GM04503 (cell line): ENCODE measurements at regions not wholly inside any gene's neighbourhood (a gene's known extent, or its start where the extent isn't known, plus 50 kb on each side); places are given as distances from the start of the nearest gene placed in this dataset.

Experiments used
- DNase-seq: peaks from one replicate; pipeline ENCODE4 v3.0.0-alpha.2; 2012; ENCODE audit warnings: low read depth

DNA sequence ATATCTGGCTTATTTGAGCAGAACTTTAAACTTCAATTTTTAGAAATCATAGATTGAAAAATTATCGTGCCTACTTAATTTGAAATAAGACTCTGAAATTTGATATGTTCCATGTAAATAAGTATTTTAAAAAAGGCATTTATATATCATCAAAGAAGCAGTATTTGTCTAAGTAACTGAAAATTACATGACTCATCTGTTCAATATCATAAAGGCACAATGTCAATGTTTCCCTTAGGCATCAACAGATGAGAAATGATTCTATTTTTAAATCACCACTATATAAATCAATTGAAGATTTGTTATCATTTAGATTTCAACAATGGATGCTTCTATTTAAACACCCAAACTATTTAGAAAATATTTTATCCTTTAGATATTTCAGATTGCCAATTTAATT is 142.9 kb upstream of the POU5F2 start:
- DNase-seq, result no peak

DNA sequence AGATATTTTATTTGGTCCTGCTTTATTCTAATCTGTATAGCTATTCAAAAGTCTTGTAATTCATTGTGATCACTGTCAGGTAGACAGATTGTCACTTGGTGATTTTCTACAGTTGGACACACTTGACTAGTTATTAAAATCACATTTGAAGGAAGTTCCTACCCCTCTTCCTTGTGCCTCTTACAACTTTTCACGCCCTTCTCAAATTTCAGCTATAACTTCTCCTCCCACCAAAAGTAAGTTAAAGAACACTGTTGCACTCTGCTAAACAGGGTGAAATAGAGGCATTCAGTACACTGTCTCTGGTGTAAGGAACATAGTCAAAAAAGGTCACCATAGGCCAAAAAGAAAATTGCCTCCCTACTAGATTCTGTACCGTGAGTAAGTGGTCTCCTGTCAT is 142.1 kb upstream of the POU5F2 start:
- no peak for DNase-seq

DNA sequence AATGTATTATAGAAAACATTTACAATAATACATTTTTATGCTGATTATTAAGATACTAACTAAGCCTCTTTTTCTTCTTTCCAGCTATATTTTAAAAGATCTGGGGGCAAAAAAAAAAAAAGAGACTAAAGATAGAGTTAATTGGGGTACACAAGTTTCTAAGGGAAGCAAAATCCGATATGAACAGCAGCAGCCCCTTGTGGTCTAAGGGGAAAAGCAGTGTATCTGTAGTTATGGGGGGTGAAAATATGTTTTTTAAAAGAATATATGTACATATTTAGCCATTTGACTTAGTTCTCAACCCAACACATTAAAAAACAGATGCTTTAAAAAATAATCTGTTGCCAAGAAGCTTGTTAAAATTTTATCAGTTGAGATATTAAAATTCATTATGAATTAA is 134.3 kb upstream of the POU5F2 start:
- DNase-seq, result no peak

DNA sequence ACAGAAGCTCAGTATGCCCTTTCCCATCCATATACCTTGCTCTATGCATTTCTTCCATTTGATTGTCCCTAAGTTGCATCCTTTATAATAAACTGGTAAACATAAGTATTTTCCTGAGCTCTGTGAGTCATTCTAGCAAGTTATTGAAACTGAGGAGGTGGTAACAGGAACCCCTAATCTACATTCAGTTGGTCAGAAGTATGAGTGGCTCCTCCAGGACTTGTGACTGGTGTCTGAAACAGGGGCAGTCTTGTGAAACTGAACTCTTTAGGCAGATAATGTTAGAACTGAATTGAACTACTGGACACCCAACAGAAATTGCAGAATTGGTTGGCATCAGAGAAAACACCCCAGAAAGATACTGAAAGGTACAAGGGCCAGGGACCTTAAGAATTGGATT is 133.1 kb upstream of the POU5F2 start:
- DNase-seq, result no peak

DNA sequence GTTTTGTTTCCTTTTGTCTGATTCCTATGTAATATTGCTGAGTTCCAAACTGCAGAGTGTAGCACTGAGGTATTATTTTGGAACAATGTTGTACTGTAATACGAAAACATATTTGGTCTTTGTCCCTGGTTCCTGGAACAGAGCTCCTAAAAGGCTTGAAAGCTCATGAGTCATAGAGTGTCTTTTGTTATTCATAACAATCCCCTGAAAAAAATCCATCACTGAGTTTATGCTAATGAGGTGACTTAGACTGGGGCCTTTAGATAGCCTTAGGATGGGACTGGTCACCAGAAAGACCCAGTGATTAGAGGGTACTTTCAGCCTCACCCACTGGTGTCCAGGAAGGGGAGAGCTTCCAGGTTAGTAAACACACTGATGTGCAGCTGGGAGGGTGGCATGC is 132.7 kb upstream of the POU5F2 start:
- DNase-seq, result no peak

DNA sequence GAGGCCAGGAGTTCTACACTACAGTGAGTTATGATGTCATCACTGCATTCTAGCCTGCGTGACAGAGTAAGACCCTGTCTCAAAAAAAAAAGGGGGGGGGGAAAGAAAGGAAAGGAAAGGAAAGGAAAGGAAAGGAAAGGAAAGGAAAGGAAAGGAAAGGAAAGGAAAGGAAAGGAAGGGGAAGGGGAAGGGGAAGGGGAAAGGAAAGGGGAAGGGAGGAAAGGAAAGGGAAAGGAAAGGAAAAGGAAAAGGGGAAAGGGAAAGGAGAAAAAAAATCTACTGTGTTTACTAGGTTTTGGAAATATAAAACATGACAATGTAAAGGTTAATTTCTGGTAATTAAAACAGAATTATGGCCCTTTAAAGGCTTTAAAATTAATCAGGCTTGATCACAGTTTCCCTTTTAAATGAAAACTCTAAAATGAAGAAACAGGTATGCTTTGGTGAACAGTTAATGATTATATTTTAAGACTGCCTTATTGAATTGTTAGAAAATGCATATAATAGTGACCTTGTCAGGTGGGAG is 131.9 kb upstream of the POU5F2 start:
- no peak for DNase-seq

DNA sequence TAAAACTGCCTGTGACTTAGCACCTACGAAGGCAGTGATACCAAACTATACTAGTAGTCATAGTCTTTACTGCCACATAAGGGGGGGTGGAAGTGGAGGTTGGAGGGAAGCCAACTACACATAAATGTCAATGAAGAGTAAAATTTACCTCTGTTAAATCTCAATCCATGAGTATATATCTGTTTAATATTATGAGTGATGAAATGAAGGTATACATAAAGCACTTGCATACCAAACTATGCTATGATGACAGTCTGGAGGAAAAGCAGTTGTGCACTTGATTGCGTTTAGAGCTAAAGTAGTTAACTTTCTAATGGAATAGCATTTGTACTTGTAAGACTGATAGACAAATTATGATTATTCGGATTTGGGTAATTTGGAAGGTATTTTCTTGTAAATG is 129.2 kb upstream of the POU5F2 start:
- no peak for DNase-seq

DNA sequence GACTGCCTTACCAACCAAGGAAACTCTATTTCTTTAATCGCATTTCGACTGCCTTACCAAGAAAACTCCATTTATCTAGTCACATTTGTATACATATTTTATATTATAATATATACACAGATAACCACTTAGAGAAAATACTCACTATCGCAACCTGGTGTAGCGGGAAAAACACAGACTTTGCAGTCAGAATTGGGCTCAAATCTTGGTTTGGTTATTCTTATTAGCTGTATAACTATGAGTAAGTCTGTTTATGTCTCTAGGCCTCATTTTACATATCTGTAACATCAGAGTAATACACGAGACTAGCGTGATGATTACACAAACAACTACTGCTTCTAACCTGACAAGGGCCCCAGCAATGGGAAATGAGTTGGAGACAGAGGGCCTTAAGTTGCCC is 127.5 kb upstream of the POU5F2 start:
- no peak for DNase-seq

DNA sequence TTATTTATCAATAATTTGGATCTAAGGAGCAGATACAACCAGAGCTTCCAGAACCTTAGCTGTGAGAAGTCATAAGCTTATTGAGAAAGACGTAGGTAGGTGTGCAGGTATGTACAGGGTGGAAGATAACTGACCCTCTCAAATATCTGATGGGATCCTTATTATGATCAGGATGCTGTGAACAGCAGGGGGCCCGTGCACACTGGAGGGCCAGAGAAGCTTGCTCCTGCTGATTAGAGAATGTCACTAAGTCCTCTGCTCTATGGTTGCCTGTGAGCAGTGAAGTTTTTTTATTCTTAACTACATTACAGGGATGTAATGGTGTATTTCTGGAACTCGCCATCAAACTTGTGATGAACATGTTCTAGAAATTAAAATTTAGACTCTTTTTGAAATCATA is 108.9 kb upstream of the POU5F2 start:
- DNase-seq, result no peak

DNA sequence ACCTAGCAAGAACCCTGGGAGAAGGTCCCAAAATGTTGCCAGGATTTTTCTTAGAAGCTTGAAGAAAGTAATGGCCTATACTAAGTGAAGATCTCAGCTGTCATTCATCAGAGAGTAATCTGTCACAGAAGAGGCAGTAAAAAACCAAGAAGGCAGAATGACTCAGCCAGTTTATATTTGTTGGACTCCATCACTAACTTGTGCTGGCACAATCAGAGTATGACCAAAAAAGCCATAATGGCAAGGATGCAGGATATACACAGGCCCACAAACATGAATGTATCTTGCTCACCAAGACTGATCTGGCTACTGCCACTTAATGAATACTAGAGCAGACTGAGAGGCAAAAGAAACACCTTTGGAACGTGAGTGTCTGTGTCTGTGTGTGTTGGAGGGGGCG is 104.0 kb upstream of the POU5F2 start:
- DNase-seq, result no peak

DNA sequence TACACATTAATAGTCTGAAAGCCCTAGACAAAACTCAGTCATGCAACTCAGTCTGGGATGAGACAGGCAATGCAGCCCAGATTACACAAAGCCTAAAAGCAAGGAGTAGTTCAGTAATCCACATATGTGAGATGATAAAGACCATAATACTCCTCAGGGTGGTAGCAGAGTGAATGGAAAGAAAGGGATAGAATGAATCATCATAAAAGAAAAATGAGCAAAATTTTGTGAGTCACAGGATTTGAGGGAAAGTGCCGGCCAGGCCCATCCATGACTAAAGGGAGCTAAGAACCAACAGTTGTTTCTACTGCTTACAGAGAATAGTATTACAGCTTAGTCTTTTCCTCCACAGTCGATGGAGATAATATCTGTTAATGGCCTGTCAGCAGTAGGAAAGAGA is 90.0 kb upstream of the POU5F2 start:
- DNase-seq, result peak; percentile 77

DNA sequence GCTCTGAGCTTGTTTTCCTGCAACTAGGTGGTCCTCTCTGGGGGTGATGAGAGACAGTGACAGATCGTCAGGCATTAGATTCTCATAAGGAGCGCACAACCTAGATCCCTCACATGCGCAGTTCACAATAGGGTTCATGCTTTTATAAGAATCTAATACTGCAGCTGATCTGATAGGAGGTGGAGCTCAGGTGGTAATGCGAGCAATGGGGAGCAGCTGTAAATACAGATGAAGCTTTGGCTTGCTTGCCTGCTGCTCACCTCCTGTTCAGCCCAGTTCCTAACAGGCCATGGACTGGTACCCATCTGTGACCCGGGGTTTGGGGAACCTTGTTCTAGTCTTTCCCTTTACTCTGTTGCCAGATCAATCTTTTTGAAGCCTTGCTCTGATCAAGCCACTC is 89.5 kb upstream of the POU5F2 start:
- no peak for DNase-seq

DNA sequence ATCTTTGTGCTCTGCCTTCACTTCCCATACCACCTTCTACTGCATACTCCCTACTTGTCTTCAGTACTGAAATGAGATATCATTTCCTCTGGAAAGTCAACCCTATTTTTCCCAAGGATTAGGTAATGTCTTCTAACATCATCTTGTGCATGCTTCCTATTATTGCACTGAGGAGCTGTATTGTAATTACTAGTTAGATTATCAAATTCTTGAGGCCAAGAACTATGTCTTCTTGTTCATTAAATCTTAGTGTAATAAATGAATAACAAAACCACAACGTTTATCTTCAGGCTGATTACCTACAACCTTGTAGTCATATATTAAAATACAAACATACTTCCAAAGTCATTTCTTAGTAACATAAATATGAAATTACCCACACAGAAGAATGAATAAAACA is 87.9 kb upstream of the POU5F2 start:
- no peak for DNase-seq

DNA sequence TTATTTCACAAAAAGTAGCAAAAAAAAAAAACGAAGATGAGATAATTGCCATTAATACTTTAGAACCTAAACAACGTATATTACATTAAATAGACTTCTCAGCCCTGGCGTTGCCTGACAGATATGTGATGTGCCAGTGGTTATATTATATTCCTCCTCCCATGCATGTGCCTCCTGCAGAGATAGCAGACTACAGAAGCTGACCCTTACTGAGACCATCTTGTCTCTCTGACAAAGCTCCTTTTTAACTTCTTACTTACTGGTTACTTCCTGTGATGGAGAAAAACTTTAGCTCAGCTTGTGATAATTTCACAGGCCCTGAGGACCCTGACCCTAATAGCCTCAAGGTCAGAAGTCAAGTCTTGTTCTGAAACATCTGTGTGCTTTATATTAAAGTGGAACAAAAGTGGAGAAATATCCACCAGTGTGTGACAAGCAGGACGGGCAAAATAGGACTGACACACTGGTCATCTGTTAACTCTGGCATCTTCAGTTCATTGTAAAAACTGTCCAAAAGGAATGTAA is 80.6 kb upstream of the POU5F2 start:
- DNase-seq, result no peak

DNA sequence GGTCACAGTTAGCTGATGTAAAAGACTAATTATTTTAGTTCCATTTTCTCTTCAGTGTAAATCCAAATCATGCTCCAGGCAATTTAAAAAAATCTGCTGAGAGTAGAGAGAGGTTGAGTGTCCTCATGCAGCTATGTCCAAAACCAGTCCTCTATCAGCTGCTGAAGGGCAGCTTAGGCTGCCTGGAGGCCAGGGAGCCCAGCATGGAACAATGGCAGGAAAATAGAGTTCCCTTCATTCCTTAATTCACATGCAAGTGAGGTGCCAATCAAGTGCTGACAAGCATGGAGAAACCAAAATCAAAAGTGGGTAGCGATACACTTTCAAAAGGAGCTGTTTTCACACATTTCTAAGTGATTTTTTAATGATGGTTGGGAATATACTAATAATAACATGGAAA is 78.3 kb upstream of the POU5F2 start:
- DNase-seq, result no peak

DNA sequence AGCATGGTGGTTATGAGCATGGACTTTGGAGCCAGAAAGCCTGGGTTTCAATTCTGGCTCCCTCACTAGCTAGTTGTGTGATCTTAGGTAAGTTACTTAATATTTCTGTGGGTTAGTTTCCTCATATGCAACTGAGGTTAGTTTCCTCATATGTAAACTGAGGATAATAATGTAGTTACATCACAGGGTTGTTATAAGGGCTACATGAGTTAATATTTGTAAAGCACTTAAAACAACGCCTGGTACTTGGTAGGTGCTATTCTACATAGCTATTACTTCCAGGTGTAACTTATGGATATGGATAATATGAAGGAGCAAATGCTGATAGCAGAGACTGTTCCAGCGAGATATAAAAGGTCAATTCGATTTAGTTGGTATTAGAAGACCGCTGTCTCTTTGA is 69.4 kb upstream of the POU5F2 start:
- no peak for DNase-seq

DNA sequence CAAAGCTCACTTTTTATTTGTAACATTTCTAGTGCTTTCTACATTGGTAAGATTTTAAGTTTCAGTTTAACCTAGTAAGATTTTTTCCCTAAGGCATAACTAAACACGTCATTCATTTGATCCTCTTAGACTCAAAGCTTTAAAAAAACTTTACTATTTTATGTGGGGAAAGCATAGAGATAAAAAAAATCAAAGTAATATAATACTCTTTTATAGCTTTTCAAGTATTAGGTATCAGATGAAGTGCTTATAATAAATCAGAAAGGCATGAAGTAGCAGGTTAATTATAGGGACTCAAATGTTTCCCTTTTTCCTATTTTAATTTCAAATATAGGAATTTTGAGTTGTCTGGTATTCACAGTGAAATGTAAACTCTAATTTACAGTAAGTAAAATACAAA is 68.0 kb upstream of the POU5F2 start:
- no peak for DNase-seq

DNA sequence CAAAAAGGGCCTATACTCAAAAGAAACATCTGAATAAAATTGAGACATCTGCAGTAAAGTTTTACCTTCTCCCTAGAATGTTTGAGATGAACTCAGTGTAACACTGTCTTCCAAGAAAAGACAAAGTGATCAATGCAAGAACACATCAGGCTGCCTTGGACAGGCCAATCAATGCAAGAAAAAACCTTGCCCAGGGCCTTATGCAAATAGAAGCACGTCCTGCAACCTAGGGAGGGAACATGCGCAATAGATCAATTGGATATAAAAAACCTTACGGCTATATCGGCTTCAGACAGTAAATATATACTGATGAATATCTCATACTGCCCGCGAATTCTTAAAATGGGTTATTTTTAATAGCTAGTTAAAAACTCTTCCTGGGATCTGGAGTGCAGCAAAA is 66.4 kb upstream of the POU5F2 start:
- DNase-seq, result no peak

DNA sequence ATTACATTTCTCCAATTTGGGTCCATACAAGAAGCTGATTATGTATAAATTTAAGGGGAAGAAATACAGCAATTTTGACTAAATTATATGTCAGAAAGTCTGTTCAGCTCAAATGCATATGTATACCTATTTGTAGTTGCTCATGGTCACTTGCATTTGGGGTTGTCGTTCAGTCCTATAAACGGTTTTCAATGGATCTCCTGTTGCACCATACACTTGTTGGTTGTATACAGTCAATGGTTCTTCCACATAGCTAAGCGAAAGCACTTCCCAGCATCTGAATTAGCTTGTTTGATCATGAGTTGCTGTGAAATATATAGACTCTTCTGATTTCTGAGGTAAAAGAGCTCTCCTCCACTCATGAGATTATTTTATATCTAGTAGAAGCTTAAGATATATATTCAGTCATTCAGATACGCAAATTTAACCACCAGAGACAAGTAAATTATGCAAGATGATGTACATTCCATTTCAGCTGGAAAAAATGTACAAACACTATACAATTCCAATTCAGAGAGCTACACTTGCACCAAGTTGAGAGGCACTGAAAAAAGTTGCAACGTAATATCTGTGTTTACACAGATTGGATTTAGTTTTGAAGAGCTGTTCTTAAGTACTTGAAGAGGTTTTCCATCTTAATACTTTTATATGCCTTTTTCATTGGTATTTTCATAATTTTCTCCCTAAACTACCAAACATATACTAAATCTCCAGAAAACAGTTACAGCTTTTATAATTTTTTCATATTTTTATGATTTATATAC is 64.4 kb upstream of the POU5F2 start:
- no peak for DNase-seq

DNA sequence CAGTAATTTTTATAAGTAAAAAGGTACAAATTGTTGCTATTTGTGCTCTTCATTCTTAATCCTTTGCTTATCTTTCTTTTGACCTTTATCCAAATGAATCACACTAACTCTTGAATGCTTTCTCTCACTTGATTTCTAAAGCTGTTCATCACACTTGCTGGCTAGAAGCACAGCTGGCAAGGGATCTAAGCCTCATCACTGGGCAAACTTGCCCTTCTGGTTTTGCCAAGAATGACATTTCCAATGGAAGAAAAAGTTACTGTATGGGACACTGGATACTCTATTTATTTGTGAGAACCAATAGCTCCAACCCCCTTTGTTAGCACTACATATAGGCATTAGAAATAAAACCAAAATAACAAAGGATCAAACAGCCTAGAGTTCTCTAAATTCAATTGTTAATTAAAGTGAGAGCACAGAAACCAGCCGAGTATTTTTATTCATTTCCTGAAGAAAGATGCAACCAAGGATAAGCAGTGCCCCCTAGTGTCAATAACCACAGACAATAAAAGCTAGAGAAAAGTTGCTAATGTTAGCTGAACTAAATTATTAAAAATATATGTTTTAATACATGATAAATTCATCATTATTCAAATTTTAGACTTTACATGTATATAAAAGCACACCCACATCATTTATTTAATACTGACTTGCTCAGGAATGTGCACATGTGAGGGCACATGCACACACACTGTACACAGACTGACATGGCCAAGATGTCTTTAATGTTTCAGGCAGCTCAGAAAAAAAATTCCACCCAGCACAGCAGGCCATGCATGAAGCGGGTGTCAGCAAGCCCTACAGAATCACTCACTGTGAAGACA is 59.8 kb upstream of the POU5F2 start:
- DNase-seq, result peak; percentile 14

DNA sequence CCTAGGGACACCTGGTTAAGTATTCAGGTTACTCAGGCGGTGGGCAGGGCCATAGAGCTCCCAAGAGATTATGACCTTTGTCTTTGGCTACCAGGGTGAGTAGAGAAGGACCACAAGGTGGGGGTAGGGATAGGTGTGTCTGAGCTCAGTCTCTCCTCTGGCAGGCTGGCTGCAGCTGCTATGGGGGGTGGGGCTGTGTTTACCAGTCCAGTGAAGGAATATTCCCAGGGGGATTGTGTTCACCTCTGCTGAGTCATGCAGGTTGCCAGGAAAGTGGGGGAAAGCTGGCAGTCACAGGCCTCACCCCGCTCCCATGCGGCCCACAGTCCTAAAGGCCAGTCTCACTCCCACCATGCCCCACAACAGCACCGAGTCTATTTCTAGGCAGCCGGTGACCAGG is 53.6 kb upstream of the POU5F2 start:
- DNase-seq, result no peak

DNA sequence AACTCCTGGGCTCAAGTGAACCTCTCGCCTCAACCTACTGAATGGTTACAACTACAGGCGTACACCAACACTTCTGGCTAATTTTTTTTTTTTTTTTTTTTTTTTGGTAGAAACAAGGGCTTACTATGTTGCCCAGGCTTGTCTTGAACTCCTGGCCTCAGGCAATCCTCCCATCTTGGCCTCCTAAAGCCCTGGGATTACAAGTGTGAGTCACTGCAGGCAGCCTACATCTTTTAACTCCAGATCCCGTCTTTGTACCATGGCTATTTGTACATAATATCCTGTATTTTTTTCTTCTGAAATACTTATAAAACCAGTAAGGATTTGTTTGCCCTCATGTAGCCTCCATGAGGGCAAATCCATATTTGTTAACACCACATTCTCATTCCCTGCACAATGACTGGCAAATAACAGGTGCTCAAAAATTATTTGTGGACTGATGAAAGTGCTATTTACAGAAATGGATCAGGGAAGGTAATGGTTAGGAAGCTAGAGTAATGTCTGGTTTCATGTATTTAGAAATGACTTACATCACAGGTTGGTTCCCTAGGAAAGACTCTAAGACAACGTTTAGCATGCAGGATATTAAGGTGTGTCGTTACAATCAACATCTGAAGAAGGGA is 51.9 kb upstream of the POU5F2 start:
- no peak for DNase-seq

DNA sequence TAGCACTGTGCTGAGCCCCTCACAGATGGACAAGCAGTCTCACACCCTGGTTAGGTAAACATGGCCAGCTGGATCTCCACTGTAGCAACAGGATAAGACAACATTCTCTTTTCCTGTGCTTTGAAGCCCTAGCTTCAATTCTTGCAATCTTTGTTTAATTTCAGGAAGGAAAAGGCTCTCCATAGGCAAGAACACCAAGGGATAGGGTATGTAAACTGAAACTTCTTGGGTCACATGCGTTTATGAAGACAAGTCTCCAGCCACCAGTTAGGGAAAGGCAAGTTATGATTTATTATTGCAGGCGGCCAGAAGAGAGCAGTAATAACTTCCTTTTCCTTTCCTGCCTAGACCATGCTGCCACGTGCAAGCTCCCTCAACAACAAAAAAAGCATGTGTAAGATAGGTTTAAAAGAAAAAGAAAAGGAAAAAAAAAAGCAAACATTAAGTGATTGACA is 50.1 kb upstream of the POU5F2 start:
- no peak for DNase-seq
